Activated naive CD4-positive, alpha-beta T cell treated with anti-CD3 and anti-CD28 coated beads, Interleukin-2, amount 50 U/mL, for 16 hours (primary cell): ENCODE measurements at regions not wholly inside any gene's neighbourhood (a gene's known extent, or its start where the extent isn't known, plus 50 kb on each side); places are given as distances from the start of the nearest gene placed in this dataset.

ENCODE experiments used
- DNase-seq: peaks from one replicate; pipeline ENCODE4 v3.0.0-alpha.2; 2020

- no peak for DNase-seq
Measured at GRCh38 chr16:9188721-9189120, 97.3 kb downstream of the HAPSTR1 start.

DNA sequence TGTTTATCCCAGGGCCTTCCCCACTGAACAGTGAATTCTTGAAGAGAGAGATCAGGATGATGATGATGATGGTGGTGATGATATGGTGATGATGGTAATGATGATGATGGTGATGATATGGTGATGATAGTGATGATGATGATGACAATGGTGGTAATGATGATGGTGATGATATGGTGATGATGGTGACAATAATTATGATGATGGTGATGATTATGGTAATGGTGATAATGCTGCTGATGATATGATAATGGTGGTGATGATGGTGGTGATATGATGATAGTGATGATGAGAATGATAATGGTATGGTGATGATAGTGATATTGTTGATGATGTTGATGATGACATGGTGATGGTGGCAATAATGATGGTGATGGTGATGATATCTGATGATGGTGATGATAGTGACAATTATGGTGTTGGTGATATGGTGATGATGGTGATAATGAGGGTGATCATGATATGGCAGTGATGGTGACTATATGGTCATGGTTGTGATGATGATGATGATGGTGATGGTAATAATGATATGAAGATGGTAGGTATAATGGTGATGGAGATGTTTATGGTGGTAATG is 99.9 kb downstream of the HAPSTR1 start:
- no peak for DNase-seq

DNA sequence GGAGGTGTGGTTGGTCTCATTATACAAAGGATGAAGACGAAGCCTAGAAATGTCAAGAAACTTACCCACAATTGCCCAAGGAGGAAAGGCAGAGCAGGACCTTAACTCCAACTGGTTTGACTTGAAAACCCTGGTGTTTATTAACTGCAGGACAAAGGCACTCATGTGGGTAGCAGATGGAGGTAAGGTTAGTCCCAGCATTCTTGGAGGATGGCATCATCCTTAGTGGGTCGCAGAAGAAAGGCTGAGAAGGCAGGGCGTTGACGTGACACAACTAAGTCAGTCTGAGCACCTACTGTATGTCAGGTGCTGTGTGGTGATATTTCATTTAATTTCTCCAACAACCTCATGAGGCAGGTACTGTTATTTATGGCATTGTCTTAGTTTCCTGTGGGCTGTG is 101.3 kb downstream of the HAPSTR1 start:
- no peak for DNase-seq

GRCh38 chr16:9195287-9195686 is 103.8 kb downstream of the HAPSTR1 start:
- DNase-seq = no peak

DNA sequence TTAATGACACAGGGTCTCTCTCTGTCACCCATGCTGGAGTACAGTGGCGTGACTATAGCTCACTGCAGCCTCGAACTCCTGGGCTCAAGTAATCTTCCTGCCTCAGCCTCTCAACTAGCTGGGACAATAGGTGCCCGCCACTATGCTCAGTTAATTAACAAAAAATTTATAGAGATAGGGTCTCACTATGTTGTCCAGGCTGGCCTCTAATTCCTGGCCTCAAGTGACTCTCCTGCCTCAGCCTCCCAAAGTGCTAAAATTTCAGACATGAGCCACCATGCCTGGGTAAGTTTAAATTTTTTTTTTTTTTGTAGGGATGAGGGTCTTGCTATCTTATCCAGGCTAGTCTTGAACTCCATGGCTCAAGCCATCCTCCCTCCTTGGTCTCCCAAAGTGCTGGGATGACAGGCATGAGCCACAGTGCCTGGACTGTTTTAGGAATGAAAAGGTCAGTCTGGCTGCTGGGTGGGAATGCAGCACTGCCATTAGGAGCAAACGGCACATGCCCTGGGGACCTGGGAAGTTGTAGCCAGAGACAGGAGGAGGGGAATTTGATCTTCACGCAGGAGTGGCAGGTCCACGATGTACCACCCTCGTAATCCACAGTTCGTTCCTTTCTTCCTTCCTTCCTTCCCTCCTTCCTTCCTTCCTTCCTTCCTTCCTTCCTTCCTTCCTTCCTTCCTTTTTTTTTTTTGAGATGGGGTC is 106.7 kb downstream of the HAPSTR1 start:
- no peak for DNase-seq

GRCh38 chr16:9199311-9199710 is 107.9 kb downstream of the HAPSTR1 start:
- no peak for DNase-seq

- no peak for DNase-seq
Measured at GRCh38 chr16:9199751-9200150, 108.3 kb downstream of the HAPSTR1 start.

GRCh38 chr16:9203956-9204355 is 112.5 kb downstream of the HAPSTR1 start:
- DNase-seq = no peak

DNA sequence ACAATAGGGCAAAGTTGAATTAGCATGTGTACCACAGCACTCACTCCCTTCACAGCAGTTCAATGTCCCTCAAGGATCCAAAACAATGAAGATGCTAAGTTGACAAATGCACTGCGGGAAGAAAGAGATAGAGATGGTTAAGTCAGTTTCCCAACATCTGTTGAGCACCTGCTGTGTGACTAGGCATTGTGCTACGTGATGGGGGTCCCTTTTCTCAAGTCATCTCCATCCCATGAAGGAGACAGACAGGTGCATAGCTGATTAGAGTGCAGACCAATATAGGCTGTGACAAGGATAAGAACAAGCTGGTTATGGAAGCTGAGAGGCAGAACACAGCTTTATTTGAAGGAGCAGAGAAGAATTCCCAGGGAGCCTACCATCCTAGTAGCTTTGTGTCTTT is 114.2 kb downstream of the HAPSTR1 start:
- no peak for DNase-seq

- no peak for DNase-seq
Measured at GRCh38 chr16:9206156-9206555, 114.7 kb downstream of the HAPSTR1 start.

DNA sequence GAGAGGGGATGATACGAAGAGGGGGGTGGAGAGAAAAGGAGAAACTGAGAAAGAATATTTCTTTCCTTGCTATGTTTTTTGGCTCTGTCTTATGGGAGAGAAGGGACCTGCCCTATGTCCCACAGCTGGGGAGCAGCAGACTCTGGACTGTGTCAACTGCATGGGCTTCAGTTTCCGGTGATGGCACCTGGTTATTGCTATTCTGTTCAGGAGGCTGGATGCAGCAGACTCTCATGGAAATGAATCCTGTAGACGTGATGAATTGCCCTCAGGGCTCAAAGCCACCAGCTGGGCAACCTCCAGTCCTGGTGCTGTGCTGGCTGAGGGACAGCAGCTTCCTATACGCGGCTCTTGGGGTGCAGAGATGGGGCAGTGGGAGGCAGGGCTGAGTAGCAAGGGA is 121.2 kb downstream of the HAPSTR1 start:
- no peak for DNase-seq

GRCh38 chr16:9219813-9220212 is 128.4 kb downstream of the HAPSTR1 start:
- DNase-seq = no peak

DNA sequence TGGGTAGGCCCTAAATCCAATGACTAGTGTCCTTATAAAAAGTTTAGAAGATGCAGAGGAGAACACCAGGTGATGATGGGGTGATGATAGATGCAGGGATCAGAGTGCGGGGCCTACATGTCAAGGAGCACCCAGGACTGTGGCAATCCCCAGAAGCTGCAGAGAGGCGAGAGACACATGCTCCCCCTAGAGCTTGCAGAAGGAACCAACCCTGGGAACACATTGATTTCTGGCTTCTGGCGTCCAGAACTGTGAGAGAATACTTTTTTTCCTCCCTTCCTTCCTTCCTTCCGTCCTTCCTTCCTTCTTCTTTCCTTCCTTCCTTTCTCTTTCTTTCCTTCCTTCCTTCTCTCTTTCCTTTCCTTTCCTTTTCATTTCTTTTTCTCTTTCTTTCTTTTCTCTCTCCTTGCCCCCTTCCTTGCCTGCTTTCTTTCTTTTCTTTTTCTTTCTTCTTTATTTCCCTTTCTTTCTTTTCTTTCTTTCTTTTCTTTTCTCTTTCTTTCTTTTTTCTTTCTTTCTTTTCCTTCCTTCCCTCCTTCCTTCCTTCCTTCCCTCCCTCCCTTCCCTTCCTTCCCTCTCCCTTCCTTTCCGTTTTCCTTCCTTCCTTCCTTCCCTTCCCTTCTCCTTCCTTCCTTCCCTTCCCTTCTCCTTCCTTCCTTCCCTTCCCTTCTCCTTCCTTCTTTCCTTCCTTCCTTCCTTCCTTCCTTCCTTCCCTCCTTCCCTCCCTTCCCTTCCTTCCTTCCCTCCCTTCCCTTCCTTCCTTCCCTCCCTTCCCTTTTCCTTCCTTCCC is 134.3 kb downstream of the HAPSTR1 start:
- no peak for DNase-seq

DNA sequence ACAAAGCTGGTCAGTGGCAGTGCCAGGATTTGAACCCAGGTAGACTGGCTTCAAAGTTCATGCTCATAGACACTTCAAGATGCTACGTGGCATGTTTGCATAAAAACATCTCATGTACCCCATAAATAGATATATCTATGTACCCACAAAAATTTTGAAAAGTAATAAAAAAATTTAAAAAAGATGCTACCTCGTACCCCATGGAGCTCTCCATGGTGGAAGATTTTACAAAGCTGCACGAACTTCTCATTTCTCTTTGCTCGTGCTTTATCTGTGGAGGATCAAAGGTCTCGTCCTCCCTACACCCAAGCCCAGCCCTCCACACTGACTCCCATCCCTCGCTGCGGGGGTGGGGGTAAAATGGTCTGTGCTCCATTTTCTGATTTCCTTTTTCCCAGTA is 135.5 kb downstream of the HAPSTR1 start:
- no peak for DNase-seq

GRCh38 chr16:9231039-9231438 is 139.6 kb downstream of the HAPSTR1 start:
- DNase-seq = no peak

- DNase-seq = no peak
Measured at GRCh38 chr16:9232102-9232770, 140.8 kb downstream of the HAPSTR1 start.

DNA sequence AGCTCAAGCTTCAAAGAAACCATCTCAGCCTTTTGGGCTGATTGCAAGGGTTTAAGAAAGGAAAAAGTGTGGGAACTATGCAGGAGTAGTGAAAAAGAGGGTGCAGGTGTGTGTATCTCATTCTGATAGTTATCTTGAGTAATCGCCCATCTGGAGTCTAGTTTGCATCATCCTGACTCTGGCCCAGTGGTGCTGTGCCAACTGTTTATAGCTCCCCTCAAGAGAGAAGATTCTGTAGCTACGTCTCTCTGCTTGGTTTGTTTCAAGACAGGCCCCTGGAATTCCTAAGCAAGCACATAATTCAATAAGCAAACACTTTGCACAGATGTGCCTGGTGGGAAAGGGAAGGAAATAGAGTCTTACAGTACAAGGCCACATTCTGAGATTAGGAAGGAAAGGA is 144.4 kb downstream of the HAPSTR1 start:
- no peak for DNase-seq

- no peak for DNase-seq
Measured at GRCh38 chr16:9236319-9236718, 144.9 kb downstream of the HAPSTR1 start.

- no peak for DNase-seq
Measured at GRCh38 chr16:9238346-9238745, 146.9 kb downstream of the HAPSTR1 start.

DNA sequence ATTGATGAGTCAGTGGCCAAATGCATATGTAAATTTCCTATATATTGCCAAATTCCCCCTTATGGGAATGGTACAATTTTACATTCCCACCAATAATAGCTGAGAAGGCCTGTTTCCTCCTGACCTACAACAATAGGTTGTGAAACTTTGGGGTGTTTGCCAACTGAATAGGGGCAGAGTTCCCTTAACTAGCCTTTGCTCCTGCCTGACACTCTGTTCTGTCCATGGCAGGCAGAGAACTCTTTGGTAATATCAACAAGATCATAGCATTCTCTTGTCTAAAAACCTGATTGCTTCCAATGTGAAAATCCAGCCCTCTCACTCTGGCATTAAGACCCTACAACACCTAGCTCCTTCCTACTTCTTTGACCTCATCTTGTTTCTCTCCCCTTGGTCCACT is 149.7 kb downstream of the HAPSTR1 start:
- no peak for DNase-seq

GRCh38 chr16:9248162-9248561 is 156.7 kb downstream of the HAPSTR1 start:
- DNase-seq = no peak

- DNase-seq = no peak
Measured at GRCh38 chr16:9249534-9249933, 158.1 kb downstream of the HAPSTR1 start.

- no peak for DNase-seq
Measured at GRCh38 chr16:9251026-9251425, 159.6 kb downstream of the HAPSTR1 start.

- DNase-seq = no peak
Measured at GRCh38 chr16:9254863-9255262, 163.4 kb downstream of the HAPSTR1 start.
